ENCODE measurements at regions not wholly inside any gene's neighbourhood (a gene's known extent, or its start where the extent isn't known, plus 50 kb on each side); places are given as distances from the start of the nearest gene placed in this dataset.

GRCh38 chr10:130257897-130258296 is 121.7 kb downstream of the GLRX3 start:
- no peak for TF ChIP-seq POLR2A (IDR thresholded peaks at IDR 0.05)
- TF ChIP-seq, protein P1, sequence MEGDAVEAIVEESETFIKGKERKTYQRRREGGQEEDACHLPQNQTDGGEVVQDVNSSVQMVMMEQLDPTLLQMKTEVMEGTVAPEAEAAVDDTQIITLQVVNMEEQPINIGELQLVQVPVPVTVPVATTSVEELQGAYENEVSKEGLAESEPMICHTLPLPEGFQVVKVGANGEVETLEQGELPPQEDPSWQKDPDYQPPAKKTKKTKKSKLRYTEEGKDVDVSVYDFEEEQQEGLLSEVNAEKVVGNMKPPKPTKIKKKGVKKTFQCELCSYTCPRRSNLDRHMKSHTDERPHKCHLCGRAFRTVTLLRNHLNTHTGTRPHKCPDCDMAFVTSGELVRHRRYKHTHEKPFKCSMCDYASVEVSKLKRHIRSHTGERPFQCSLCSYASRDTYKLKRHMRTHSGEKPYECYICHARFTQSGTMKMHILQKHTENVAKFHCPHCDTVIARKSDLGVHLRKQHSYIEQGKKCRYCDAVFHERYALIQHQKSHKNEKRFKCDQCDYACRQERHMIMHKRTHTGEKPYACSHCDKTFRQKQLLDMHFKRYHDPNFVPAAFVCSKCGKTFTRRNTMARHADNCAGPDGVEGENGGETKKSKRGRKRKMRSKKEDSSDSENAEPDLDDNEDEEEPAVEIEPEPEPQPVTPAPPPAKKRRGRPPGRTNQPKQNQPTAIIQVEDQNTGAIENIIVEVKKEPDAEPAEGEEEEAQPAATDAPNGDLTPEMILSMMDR (IDR thresholded peaks at IDR 0.05), result no peak
